ENCODE measurements at regions not wholly inside any gene's neighbourhood (a gene's known extent, or its start where the extent isn't known, plus 50 kb on each side); places are given as distances from the start of the nearest gene placed in this dataset.

DNA sequence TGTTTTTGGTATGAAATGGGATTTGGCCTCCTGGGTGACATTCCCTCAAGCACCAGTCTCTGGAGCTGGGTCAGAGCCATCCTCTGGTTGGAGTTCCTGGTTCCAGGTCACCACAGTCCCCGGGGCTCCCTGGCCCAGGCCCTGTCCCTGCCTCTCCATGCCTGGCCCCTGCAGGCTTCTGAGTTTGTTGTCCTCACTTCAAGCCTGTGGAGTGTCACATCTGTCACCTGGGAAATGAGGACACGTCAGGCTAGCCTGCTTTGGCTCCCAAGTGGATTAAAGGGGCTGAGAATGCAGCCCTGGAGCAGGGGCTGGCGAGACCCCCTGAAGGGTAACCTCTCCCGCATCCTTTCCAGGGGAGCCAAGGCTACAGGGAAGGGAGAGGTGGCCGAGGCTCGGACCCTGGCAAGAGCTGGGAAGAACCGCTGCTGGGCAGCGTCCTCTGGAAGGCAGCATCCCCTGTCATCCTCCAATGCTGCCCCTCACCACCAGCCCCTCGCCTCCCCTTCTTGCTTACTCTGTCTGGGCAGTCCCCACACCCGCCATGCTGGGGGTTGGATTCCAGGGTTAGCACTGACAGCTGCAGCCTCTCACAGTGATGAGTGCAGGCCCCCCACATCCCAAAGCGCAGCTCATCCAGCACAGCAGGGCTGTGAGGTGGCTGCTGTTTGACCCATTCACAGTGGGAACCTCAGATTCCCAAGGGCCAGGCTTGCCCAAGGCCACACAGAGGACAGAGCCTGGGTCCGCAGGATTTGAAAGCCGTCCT, 75.5 kb upstream of the IQSEC1 start:
- H3K9ac ChIP-seq (ENCODE audit: control insufficient read depth, insufficient read depth, low read length) = no peak overlapping the region
- H3K27me3 ChIP-seq (replicated peaks in 1 of 2; ENCODE audit: control insufficient read depth in 2 of 2, insufficient read depth in 2 of 2, low read length in 1 of 2) = no peaks in the 10 kb centered on the region
- in situ Hi-C loops (cut with MboI) (no loop called here), intact Hi-C loops (cut with micrococcal nuclease; ENCODE audit: unreplicated experiment) (no loop called here)
- H3K4me1 ChIP-seq (ENCODE audit: control insufficient read depth, insufficient read depth, low read length) = no peaks in the 10 kb centered on the region
- no TSS peak for BruUV-seq (replicated peaks)
- H3K4me3 ChIP-seq = no peak overlapping the region
- H3K79me2 ChIP-seq (ENCODE audit: control insufficient read depth, insufficient read depth, low read length) = no peaks in the 10 kb centered on the region
- no peak overlapping the region for H2AFZ ChIP-seq (ENCODE audit: control insufficient read depth, low read depth, low read length)
- ChIA-PET POLR2A (interaction anchor here (0.6 kb wide), 1 partner anchor 451 kb away, joined by 3 read pairs; no protein-coding TSS in a partner anchor), SMC1A (ENCODE audit: uncharacterized antibody, unreplicated experiment) (no interaction called here), CTCF (no interaction called here), RAD21 (ENCODE audit: unreplicated experiment) (no interaction called here)
- H3K36me3 ChIP-seq (ENCODE audit: control insufficient read depth in 2 of 2, insufficient read depth in 2 of 2, low read length in 1 of 2) = no peaks in the 10 kb centered on the region
- 46% methylated on average over 12 of the region's 13 CpGs for WGBS (ENCODE audit: insufficient coverage, insufficient replicate concordance, low lambda C conversion rate, missing lambda C conversion rate)
- no peak overlapping the region for H3K27ac ChIP-seq (ENCODE audit: control insufficient read depth, insufficient read depth)
- no peaks in the 10 kb centered on the region for H4K20me1 ChIP-seq (ENCODE audit: control insufficient read depth, insufficient read depth)
- TF ChIP-seq, protein P1, sequence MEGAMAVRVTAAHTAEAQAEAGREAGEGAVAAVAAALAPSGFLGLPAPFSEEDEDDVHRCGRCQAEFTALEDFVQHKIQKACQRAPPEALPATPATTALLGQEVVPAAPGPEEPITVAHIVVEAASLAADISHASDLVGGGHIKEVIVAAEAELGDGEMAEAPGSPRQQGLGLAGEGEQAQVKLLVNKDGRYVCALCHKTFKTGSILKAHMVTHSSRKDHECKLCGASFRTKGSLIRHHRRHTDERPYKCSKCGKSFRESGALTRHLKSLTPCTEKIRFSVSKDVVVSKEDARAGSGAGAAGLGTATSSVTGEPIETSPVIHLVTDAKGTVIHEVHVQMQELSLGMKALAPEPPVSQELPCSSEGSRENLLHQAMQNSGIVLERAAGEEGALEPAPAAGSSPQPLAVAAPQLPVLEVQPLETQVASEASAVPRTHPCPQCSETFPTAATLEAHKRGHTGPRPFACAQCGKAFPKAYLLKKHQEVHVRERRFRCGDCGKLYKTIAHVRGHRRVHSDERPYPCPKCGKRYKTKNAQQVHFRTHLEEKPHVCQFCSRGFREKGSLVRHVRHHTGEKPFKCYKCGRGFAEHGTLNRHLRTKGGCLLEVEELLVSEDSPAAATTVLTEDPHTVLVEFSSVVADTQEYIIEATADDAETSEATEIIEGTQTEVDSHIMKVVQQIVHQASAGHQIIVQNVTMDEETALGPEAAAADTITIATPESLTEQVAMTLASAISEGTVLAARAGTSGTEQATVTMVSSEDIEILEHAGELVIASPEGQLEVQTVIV (IDR thresholded peaks at IDR 0.05; ENCODE audit: borderline replicate concordance, partially characterized antibody) = no peak
- ATAC-seq (no peak), DNase-seq (ENCODE audit: low read depth, low spot score) (no peak), FAIRE-seq (no peak)
- H3K9me3 ChIP-seq (replicated peaks; ENCODE audit: control insufficient read depth, insufficient read depth, low read length) = no peaks in the 10 kb centered on the region; the same call in 2 of the 3 replicates
- no peak overlapping the region for H3K4me2 ChIP-seq (ENCODE audit: control insufficient read depth, insufficient read depth)

DNA sequence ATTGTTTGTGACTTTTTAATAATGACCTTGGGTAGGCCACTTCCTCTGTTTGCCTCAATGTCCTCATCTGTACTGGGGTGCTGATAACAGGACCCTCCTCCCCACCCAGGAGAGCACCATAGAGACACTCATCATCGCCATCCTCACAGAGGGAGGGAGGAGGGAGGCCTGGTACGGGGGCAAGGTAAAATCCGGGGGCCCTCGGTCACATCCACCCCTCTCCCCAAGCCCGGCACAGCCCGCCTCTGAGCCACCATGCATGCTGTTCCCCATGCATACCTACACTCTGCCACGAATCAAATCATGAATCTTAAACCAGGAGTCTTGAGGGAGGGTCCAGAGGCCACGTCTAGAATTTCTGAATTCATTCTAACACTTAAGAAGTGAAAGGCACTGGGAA, 74.9 kb upstream of the IQSEC1 start:
- no peaks in the 10 kb centered on the region for H3K79me2 ChIP-seq (ENCODE audit: control insufficient read depth, insufficient read depth, low read length)
- H3K27me3 ChIP-seq (replicated peaks in 1 of 2; ENCODE audit: control insufficient read depth in 2 of 2, insufficient read depth in 2 of 2, low read length in 1 of 2) = no peaks in the 10 kb centered on the region
- ChIA-PET SMC1A (ENCODE audit: uncharacterized antibody, unreplicated experiment) (interaction anchor here (0.6 kb wide), 1 partner anchor 111 kb away, joined by 4 read pairs; no protein-coding TSS in a partner anchor), POLR2A (no interaction called here), CTCF (no interaction called here), RAD21 (ENCODE audit: unreplicated experiment) (no interaction called here)
- H3K36me3 ChIP-seq (ENCODE audit: control insufficient read depth in 2 of 2, insufficient read depth in 2 of 2, low read length in 1 of 2) = no peaks in the 10 kb centered on the region
- ATAC-seq = no peak
- intact Hi-C loops (cut with micrococcal nuclease; ENCODE audit: unreplicated experiment) = no loop called here
- no peaks in the 10 kb centered on the region for H3K4me1 ChIP-seq (ENCODE audit: control insufficient read depth, insufficient read depth, low read length)
- H3K9ac ChIP-seq (ENCODE audit: control insufficient read depth, insufficient read depth, low read length) = no peak overlapping the region
- no peak overlapping the region for H3K27ac ChIP-seq (ENCODE audit: control insufficient read depth, insufficient read depth)
- no peaks in the 10 kb centered on the region; the same call in 2 of the 3 replicates for H3K9me3 ChIP-seq (replicated peaks; ENCODE audit: control insufficient read depth, insufficient read depth, low read length)
- H2AFZ ChIP-seq (ENCODE audit: control insufficient read depth, low read depth, low read length) = no peak overlapping the region
- no peak for DNase-seq (ENCODE audit: low read depth, low spot score)
- no peak for FAIRE-seq
- 36% methylated on average over 8 of the region's 8 CpGs for WGBS (ENCODE audit: insufficient coverage, insufficient replicate concordance, low lambda C conversion rate, missing lambda C conversion rate)
- in situ Hi-C loops (cut with MboI) = no loop called here
- no peak overlapping the region for H3K4me2 ChIP-seq (ENCODE audit: control insufficient read depth, insufficient read depth)
- no peaks in the 10 kb centered on the region for H4K20me1 ChIP-seq (ENCODE audit: control insufficient read depth, insufficient read depth)
- TF ChIP-seq CHD4 (IDR thresholded peaks at IDR 0.05) (no peak), TBL1XR1 (IDR thresholded peaks at IDR 0.05; ENCODE audit: low read depth, low read length) (no peak)
- BruUV-seq (replicated peaks) = no TSS peak
- no peak overlapping the region for H3K4me3 ChIP-seq
